NT2/D1 (cell line): ENCODE measurements at regions not wholly inside any gene's neighbourhood (a gene's known extent, or its start where the extent isn't known, plus 50 kb on each side); places are given as distances from the start of the nearest gene placed in this dataset.

Source experiments
- DNase-seq: peaks from one replicate; pipeline ENCODE4 v3.0.0-alpha.2; 2011; ENCODE audit warnings: low read depth, low spot score
- H3K27me3 ChIP-seq: 2 replicates; pipeline ENCODE4 v1.6.0; 2011; ENCODE audit warnings: mild to moderate bottlenecking; ENCODE audit not compliant: insufficient read length, insufficient read depth
- H3K36me3 ChIP-seq: 2 replicates; pipeline ENCODE4 v1.6.1; 2011; ENCODE audit warnings: mild to moderate bottlenecking, low read length, mixed read lengths; ENCODE audit not compliant: insufficient read depth, insufficient read length
- H3K4me1 ChIP-seq: 2 replicates; pipeline ENCODE4 v1.5.1; 2011; ENCODE audit not compliant: insufficient read depth, insufficient read length
- H3K4me3 ChIP-seq: 2 replicates; pipeline ENCODE4 v1.5.1; 2011; ENCODE audit warnings: low read depth; ENCODE audit not compliant: insufficient read length
- H3K9ac ChIP-seq: 2 replicates; pipeline ENCODE4 v1.6.0; 2011; ENCODE audit warnings: low read depth; ENCODE audit not compliant: insufficient read length
- H3K9me3 ChIP-seq: 2 replicates; pipeline ENCODE4 v1.5.1; 2011; ENCODE audit warnings: mild to moderate bottlenecking, low read length; ENCODE audit not compliant: insufficient read depth
- SUZ12 ChIP-seq: IDR thresholded peaks from 2 replicates; pipeline ENCODE4 v1.6.1; 2011; ENCODE audit not compliant: insufficient read length, insufficient read depth; ENCODE audit errors: extremely low read depth
- YY1 ChIP-seq: IDR thresholded peaks from 2 replicates; pipeline ENCODE4 v1.6.1; 2011; ENCODE audit not compliant: insufficient read length, insufficient read depth
- ZNF274 ChIP-seq: IDR thresholded peaks from 2 replicates; pipeline ENCODE4 v1.6.1; 2011; ENCODE audit warnings: mild to moderate bottlenecking, low read depth, low read length

DNA sequence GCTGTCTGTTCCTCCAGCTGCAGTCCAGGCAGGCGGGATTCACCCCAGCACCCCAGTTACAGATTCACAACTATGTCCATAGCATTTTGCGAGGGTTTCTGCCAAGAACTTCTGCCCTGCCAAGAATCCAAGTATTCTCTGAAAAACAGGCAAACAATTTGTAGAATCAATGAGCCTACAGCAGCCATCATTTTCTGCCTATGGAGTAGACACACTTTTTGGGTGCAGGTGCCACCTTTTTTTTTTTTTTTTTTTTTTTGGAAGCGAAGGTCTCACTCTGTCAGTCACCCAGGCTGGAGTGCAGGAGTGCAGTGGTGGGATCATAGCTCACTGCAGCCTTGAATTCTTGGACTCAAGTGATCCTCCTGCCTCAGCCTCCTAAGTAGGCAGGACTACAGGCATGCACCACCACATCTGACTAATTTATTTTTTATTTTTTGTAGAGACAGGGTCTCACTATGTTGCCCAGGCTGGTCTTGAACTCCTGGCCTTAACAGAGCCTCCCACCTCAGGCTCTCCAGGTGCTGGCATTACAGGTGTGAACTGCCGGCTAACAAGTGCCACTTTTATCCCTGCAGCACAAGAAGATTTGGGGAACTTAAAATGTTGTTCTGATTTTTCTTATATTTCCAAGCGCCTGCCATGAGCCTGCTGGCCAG is 195.1 kb downstream of the SNX19 start:
- TF ChIP-seq YY1 (no peak), ZNF274 (no peak), SUZ12 (no peak)
- no peak for DNase-seq
- no peak overlapping the region for H3K9ac ChIP-seq

DNA sequence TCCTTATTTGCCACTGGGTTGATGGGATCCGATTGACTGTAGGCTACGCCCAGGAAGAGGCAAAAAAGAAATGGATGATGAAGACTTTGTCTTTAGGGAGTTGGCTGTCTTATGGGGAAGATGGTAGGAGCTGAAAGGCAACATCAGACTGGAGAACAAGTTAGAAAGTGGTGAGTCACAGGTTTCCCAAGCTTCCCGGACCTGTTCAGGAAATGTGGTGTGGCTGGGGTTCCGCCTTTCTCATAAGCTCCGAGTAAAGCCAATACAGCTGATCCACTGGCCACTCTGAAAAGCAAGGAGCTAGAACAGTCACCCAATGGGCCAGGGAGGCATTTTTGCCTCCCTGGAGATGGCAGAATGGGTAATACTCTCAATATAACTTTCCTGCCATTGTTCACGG is 194.5 kb downstream of the SNX19 start:
- H3K9me3 ChIP-seq: no peaks in the 10 kb centered on the region
- H3K27me3 ChIP-seq: no peaks in the 10 kb centered on the region
- no peak overlapping the region for H3K9ac ChIP-seq
- TF ChIP-seq SUZ12 (no peak), ZNF274 (no peak), YY1 (no peak)
- no peak overlapping the region for H3K4me3 ChIP-seq
- H3K4me1 ChIP-seq: peaks cover 5% of the 10 kb centered on the region
- DNase-seq: no peak
- no peaks in the 10 kb centered on the region for H3K36me3 ChIP-seq

More for the DNA sequence above, 195.1 kb downstream of the SNX19 start:
- peaks cover 5% of the 10 kb centered on the region for H3K4me1 ChIP-seq
- H3K27me3 ChIP-seq: no peaks in the 10 kb centered on the region
- H3K36me3 ChIP-seq: no peaks in the 10 kb centered on the region
- no peak overlapping the region for H3K4me3 ChIP-seq
- no peaks in the 10 kb centered on the region for H3K9me3 ChIP-seq

DNA sequence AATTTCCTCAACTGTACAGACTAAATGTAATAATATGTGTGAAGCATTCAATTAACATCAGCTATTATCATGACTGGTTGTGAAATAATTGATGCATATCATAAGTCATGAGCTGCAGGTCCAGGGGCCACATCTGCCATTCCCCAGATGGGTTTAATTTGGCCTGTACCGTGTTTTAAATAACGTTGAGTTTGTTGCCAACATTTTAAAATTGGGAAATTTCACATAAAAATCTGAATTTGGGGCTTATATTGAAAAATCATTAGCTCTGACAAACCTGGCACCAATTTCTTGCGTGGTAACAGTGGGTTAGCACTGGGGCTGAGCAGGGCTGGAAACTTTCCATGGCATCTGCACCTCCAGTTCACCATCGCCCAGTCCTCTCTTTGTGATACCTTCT is 193.9 kb downstream of the SNX19 start:
- DNase-seq: no peak
- no peak overlapping the region for H3K9ac ChIP-seq
- no peaks in the 10 kb centered on the region for H3K36me3 ChIP-seq
- H3K9me3 ChIP-seq: no peaks in the 10 kb centered on the region
- no peak for TF ChIP-seq ZNF274
- TF ChIP-seq SUZ12: no peak
- no peak for TF ChIP-seq YY1
- no peaks in the 10 kb centered on the region for H3K27me3 ChIP-seq
- no peak overlapping the region for H3K4me3 ChIP-seq
- peaks cover 5% of the 10 kb centered on the region for H3K4me1 ChIP-seq

GRCh38 chr11:130725421-130726233 is 190.7 kb downstream of the SNX19 start:
- H3K4me3 ChIP-seq: no peak overlapping the region

GRCh38 chr11:130726234-130727037 is 189.8 kb downstream of the SNX19 start:
- no peak for TF ChIP-seq ZNF274
- no peak for TF ChIP-seq SUZ12
- no peak for TF ChIP-seq YY1
- no peak overlapping the region for H3K4me3 ChIP-seq
- DNase-seq: no peak
- no peaks in the 10 kb centered on the region for H3K36me3 ChIP-seq
- H3K27me3 ChIP-seq: no peaks in the 10 kb centered on the region
- H3K9me3 ChIP-seq: peaks cover 12% of the 10 kb centered on the region
- H3K4me1 ChIP-seq: no peaks in the 10 kb centered on the region
- H3K9ac ChIP-seq: no peak overlapping the region

More at GRCh38 chr11:130725421-130726233, 190.7 kb downstream of the SNX19 start:
- Histone ChIP-seq H3K4me1 (no peaks in the 10 kb centered on the region), H3K9me3 (peaks cover 10% of the 10 kb centered on the region), H3K9ac (no peak overlapping the region), H3K27me3 (no peaks in the 10 kb centered on the region), H3K36me3 (no peaks in the 10 kb centered on the region)
- no peak for DNase-seq
- TF ChIP-seq SUZ12: no peak
- TF ChIP-seq ZNF274: no peak
- TF ChIP-seq YY1: no peak

- H3K27me3 ChIP-seq: no peaks in the 10 kb centered on the region
- TF ChIP-seq ZNF274 (no peak), YY1 (no peak), SUZ12 (no peak)
- no peak overlapping the region for H3K4me3 ChIP-seq
Measured at GRCh38 chr11:130727157-130728119, 188.8 kb downstream of the SNX19 start.

More at GRCh38 chr11:130727157-130728119, 188.8 kb downstream of the SNX19 start:
- H3K9ac ChIP-seq: no peak overlapping the region
- H3K4me1 ChIP-seq: no peaks in the 10 kb centered on the region
- DNase-seq: no peak
- no peaks in the 10 kb centered on the region for H3K36me3 ChIP-seq
- peaks cover 12% of the 10 kb centered on the region for H3K9me3 ChIP-seq
